ENCODE measurements at regions not wholly inside any gene's neighbourhood (a gene's known extent, or its start where the extent isn't known, plus 50 kb on each side); places are given as distances from the start of the nearest gene placed in this dataset.

DNA sequence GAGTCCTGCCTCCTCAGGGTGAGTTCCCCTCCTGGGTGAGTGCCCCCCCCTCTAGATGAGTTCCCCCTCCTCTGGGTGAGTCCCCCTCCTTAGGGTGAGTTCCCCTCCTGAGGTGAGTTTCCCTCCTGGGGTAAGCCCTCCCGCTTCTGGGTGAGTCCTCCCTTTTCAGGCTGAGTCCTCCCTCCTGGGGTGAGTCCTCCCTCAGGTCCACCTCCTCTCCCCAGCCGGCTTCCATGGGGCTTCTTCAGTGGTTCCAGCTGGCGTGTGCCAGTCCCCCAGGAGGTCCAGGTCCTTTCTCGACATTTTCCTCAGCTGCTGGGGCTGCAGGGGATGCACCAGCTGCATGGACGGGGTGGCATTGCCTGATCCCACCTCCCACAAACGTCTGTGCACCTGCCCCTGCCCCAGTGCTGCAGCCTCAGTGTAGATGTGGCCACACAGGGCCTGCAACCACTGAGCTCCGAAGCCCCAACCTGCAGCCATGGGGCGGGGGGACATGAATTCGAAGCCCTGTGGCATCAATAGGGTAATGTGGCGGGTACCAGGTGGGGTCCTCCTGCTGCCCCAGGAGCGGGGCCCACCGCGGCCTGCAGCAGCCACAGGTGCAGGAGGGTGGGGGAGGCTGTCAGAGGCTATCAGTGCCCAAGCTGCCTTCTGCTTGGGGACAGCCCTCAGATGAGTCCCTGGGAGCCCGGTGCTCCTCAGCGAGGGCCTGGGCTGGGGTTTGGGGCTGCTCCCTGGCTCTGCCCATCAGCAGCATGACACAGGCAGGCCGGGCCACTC lies 101.3 kb upstream of the FGF3 start:
- H3K27ac ChIP-seq (ENCODE audit: low read depth, low read length, severe bottlenecking) = no peak overlapping the region
- no peak overlapping the region for H3K4me3 ChIP-seq (ENCODE audit: extremely low read depth, insufficient read depth, low read length, poor library complexity, severe bottlenecking)
- H3K36me3 ChIP-seq (ENCODE audit: control insufficient read depth, insufficient read depth, low read length) = no peaks in the 10 kb centered on the region
- H3K9me3 ChIP-seq (ENCODE audit: control insufficient read depth, low read length) = no peaks in the 10 kb centered on the region
- peaks cover 16% of the 10 kb centered on the region for H3K4me1 ChIP-seq (ENCODE audit: control insufficient read depth, insufficient read depth, low read length, poor library complexity, severe bottlenecking)
- WGBS, 2 experiments (ENCODE audit: insufficient coverage in 2 of 2) = 85 to 91% methylated on average over 12 to 15 of the region's 16 CpGs

GRCh38 chr11:69921128-69922014 lies 102.2 kb upstream of the FGF3 start:
- 86% methylated on average over 16 of the region's 21 CpGs for WGBS, 2 experiments (ENCODE audit: insufficient coverage in 2 of 2)
- no peaks in the 10 kb centered on the region for H3K9me3 ChIP-seq (ENCODE audit: control insufficient read depth, low read length)
- H3K36me3 ChIP-seq (ENCODE audit: control insufficient read depth, insufficient read depth, low read length) = no peaks in the 10 kb centered on the region
- peaks cover 21% of the 10 kb centered on the region for H3K4me1 ChIP-seq (ENCODE audit: control insufficient read depth, insufficient read depth, low read length, poor library complexity, severe bottlenecking)
- H3K4me3 ChIP-seq (ENCODE audit: extremely low read depth, insufficient read depth, low read length, poor library complexity, severe bottlenecking) = no peak overlapping the region
- H3K27ac ChIP-seq (ENCODE audit: low read depth, low read length, severe bottlenecking) = no peak overlapping the region

DNA sequence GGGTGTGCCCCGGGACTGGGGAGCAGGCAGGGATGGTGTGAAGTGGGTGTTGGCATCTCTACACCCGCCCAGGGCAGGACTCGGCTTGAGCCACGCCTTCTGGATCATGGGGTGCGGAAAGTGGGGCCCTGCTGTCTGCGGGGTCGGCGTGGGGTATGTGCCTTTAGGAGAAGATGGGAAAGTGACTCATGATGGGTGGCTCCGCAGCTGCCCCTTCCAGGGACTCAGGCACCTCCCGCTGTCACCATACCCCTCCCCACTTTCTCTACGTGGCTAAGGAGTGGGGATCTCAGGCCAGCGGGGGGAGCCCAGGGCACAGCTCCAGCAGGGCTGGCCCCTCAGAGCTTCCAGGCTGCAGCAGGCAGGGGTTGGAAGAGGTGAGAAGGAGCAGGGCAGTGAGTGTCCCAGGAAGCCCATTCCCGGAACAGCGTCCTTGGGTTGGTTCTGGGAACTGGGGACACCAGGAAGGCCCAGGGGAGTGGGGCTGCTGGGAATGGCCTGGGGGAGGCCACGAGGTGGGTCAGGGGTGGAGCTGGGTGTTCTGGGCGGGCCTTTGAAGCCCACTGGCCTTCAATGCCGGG lies 102.9 kb upstream of the FGF3 start:
- H3K4me3 ChIP-seq (ENCODE audit: extremely low read depth, insufficient read depth, low read length, poor library complexity, severe bottlenecking) = no peak overlapping the region
- 84 to 86% methylated on average over 6 to 7 of the region's 17 CpGs for WGBS, 2 experiments (ENCODE audit: insufficient coverage in 2 of 2)
- H3K36me3 ChIP-seq (ENCODE audit: control insufficient read depth, insufficient read depth, low read length) = no peaks in the 10 kb centered on the region
- peaks cover 26% of the 10 kb centered on the region for H3K4me1 ChIP-seq (ENCODE audit: control insufficient read depth, insufficient read depth, low read length, poor library complexity, severe bottlenecking)
- no peaks in the 10 kb centered on the region for H3K9me3 ChIP-seq (ENCODE audit: control insufficient read depth, low read length)
- no peak overlapping the region for H3K27ac ChIP-seq (ENCODE audit: low read depth, low read length, severe bottlenecking)

GRCh38 chr11:69922596-69923111 lies 103.4 kb upstream of the FGF3 start:
- Histone ChIP-seq H3K27ac (ENCODE audit: low read depth, low read length, severe bottlenecking) (no peak overlapping the region), H3K9me3 (ENCODE audit: control insufficient read depth, low read length) (no peaks in the 10 kb centered on the region), H3K4me3 (ENCODE audit: extremely low read depth, insufficient read depth, low read length, poor library complexity, severe bottlenecking) (no peak overlapping the region), H3K4me1 (ENCODE audit: control insufficient read depth, insufficient read depth, low read length, poor library complexity, severe bottlenecking) (peaks cover 31% of the 10 kb centered on the region), H3K36me3 (ENCODE audit: control insufficient read depth, insufficient read depth, low read length) (no peaks in the 10 kb centered on the region)
- 95 to 100% methylated on average over 12 to 14 of the region's 14 CpGs for WGBS, 2 experiments (ENCODE audit: insufficient coverage in 2 of 2)

DNA sequence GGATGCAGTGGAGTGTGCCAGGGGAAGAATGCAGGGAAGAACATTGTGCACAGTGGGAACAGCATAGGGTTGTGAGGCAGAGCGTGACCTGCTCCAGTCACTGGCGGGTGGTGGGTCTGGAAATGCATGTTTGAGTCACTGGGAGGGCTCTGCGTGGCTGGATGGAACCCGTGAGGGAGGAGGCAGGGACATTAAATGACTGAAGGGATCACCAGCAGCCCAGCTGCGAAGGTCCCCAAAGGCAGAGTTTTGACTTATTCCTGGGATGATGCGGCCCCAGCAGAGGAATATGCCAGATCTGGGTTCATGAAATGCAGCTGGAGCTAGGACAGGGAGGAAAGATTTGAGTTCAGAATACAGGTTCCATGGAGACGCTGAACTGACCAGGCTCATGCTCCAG lies 104.0 kb upstream of the FGF3 start:
- 88 to 89% methylated on average over 7 of the region's 7 CpGs for WGBS, 2 experiments (ENCODE audit: insufficient coverage in 2 of 2)
- Histone ChIP-seq H3K36me3 (ENCODE audit: control insufficient read depth, insufficient read depth, low read length) (no peaks in the 10 kb centered on the region), H3K4me3 (ENCODE audit: extremely low read depth, insufficient read depth, low read length, poor library complexity, severe bottlenecking) (no peak overlapping the region), H3K9me3 (ENCODE audit: control insufficient read depth, low read length) (no peaks in the 10 kb centered on the region), H3K27ac (ENCODE audit: low read depth, low read length, severe bottlenecking) (no peak overlapping the region), H3K4me1 (ENCODE audit: control insufficient read depth, insufficient read depth, low read length, poor library complexity, severe bottlenecking) (peaks cover 32% of the 10 kb centered on the region)

GRCh38 chr11:69923641-69924307 lies 104.6 kb upstream of the FGF3 start:
- WGBS, 2 experiments (ENCODE audit: insufficient coverage in 2 of 2) = 93 to 97% methylated on average over 8 of the region's 13 CpGs
- Histone ChIP-seq H3K4me3 (ENCODE audit: extremely low read depth, insufficient read depth, low read length, poor library complexity, severe bottlenecking) (no peak overlapping the region), H3K4me1 (ENCODE audit: control insufficient read depth, insufficient read depth, low read length, poor library complexity, severe bottlenecking) (peaks cover 29% of the 10 kb centered on the region), H3K36me3 (ENCODE audit: control insufficient read depth, insufficient read depth, low read length) (no peaks in the 10 kb centered on the region), H3K27ac (ENCODE audit: low read depth, low read length, severe bottlenecking) (no peak overlapping the region), H3K9me3 (ENCODE audit: control insufficient read depth, low read length) (no peaks in the 10 kb centered on the region)

DNA sequence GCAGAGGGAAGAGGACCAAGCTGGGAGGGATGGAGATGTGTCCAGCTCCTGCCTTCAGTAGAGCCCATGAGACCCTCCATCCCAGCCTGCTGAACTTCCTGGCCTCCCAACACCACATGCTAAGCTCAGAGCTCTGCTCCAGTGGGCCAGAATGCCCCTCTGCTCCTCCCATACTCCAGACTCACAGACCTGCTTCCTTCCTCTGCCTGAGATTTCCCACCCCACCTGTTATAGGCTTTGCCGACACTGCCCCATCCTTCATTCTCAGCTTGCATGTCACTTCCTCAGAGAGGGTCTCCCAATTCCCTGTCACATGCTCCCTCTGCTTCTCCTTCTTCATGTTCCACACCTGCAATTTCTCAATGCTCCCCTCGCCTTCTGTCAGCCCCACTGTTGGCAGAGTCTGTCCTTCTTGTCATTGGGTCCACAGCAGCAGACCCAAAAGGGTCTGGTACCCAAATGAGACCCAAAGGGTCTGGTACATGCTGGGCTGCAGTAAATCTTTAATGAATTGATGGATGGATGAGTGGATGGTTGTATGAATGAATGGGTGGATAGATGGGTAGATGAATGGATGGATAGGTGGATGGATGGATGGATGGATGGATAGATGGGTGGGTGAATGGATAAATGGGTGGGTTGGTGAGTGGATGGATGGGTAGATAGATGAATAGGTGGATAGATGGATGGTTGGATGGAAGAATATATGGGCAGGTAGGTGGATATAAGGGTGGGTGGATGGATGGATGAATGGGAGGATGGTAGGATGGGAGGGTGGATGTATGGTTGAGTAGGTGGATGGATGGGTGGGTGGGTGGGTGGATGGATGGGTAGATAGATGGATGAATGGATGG lies 105.3 kb upstream of the FGF3 start:
- Histone ChIP-seq H3K4me1 (ENCODE audit: control insufficient read depth, insufficient read depth, low read length, poor library complexity, severe bottlenecking) (peaks cover 29% of the 10 kb centered on the region), H3K27ac (ENCODE audit: low read depth, low read length, severe bottlenecking) (no peak overlapping the region), H3K4me3 (ENCODE audit: extremely low read depth, insufficient read depth, low read length, poor library complexity, severe bottlenecking) (no peak overlapping the region), H3K9me3 (ENCODE audit: control insufficient read depth, low read length) (peaks cover 2% of the 10 kb centered on the region), H3K36me3 (ENCODE audit: control insufficient read depth, insufficient read depth, low read length) (no peaks in the 10 kb centered on the region)
- WGBS, 2 experiments (ENCODE audit: insufficient coverage in 2 of 2) = 91 to 100% methylated on average over 1 to 2 of the region's 2 CpGs

DNA sequence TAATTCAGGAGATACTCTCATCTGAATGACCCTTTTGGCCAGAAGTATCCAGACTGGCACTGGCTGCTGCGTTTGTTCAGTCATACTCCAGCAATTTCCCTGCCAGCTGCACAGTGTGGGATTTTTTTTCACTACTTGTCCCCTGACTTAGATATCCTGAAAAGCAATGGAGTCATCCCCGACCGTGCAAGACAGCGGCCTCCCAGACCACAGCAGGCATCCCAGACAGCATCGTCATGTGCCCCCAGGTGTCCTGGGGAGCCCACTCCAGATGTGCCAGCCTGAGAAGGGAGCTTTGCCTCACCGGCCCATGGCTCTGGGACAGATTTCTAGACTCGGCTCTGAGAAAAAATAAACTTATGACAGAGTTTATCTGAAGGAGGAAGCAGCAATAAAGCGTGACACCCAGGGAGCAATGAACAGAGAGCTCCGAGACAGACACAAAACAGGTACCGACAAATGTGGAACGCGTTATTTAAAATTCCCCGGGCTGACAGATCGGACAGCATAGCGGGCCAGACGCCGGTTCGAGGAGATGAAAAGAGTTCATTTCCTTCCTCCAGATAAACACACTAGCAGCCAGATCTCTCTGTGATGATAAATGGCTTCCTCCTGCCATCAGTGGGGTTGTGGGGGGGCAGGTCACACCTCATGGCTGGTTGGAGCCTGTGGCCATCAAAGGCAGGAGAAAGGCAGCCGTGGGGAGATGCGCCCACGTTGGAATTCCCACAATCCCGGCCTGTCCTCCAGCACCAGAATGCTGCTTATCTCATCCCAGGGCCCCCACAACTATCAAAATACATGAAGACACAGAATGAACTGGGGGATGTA lies 106.4 kb upstream of the FGF3 start:
- 78 to 79% methylated on average over 12 to 15 of the region's 22 CpGs for WGBS, 2 experiments (ENCODE audit: insufficient coverage in 2 of 2)
- no peak overlapping the region for H3K4me3 ChIP-seq (ENCODE audit: extremely low read depth, insufficient read depth, low read length, poor library complexity, severe bottlenecking)
- H3K9me3 ChIP-seq (ENCODE audit: control insufficient read depth, low read length) = peaks cover 3% of the 10 kb centered on the region
- peak overlapping the region; percentile 82 for H3K27ac ChIP-seq (ENCODE audit: low read depth, low read length, severe bottlenecking)
- no peaks in the 10 kb centered on the region for H3K36me3 ChIP-seq (ENCODE audit: control insufficient read depth, insufficient read depth, low read length)
- H3K4me1 ChIP-seq (ENCODE audit: control insufficient read depth, insufficient read depth, low read length, poor library complexity, severe bottlenecking) = peaks cover 29% of the 10 kb centered on the region

DNA sequence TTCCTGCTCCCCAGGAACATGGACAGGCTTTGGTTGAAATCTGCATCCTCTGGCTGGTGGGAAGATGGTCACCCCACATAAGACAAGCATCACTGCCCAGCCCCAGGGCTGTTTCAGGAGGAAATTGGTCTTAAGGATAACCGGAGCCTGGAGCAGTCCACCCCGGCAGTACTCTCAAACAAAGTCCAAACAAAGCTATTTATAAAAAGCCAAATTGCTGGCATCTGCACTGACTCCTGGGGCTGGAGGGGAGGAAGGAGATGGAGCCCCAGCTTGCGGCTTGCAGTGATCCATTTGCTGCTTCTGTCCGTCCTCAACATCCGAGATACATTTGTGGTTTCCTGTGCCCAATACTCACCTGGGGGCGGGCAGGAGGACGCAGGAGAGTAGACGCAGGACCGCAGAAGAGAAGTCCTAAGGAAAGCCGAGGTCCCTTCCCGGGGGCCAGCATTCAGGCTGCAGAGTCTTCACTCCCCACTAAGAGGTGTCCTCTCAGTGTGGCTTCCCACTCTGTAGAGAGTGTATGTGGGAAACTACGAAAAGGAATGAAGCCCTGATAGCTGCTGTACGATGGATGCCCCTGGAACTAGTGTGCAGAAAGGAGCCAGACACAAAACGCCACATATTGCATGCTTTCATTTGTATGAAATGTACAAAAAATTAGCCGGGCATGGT lies 107.3 kb upstream of the FGF3 start:
- WGBS, 2 experiments (ENCODE audit: insufficient coverage in 2 of 2) = 88 to 91% methylated on average over 9 to 13 of the region's 15 CpGs
- peaks cover 3% of the 10 kb centered on the region for H3K9me3 ChIP-seq (ENCODE audit: control insufficient read depth, low read length)
- H3K4me1 ChIP-seq (ENCODE audit: control insufficient read depth, insufficient read depth, low read length, poor library complexity, severe bottlenecking) = peaks cover 29% of the 10 kb centered on the region
- H3K4me3 ChIP-seq (ENCODE audit: extremely low read depth, insufficient read depth, low read length, poor library complexity, severe bottlenecking) = no peak overlapping the region
- H3K27ac ChIP-seq (ENCODE audit: low read depth, low read length, severe bottlenecking) = peak overlapping the region; percentile 82
- no peaks in the 10 kb centered on the region for H3K36me3 ChIP-seq (ENCODE audit: control insufficient read depth, insufficient read depth, low read length)
